DMS53 (cell line): ENCODE measurements at regions not wholly inside any gene's neighbourhood (a gene's known extent, or its start where the extent isn't known, plus 50 kb on each side); places are given as distances from the start of the nearest gene placed in this dataset.

Experiments
- DNase-seq: peaks from one replicate; lab custom pipeline; 2025; lab: John Stamatoyannopoulos, UW

DNA sequence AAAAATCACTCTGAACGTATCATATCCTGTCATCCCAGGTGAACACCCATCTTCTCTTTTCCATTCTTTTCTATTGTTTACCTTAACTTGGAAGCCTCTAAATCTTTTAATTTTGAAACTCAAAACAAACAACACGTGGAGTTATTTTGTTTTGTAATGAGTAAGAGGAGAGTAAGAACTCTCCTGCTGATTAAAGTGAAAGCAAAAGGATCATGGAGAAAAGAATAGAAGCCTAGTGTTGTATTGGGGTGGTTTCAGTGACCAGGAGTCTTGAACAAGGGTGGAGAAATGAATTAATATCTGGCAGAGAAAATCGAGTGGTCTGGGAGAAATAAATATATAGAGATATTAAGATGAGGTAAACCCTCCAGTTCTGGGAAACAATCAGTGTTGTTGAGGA is 237.4 kb upstream of the UGT8 start:
- DNase-seq = no peak

DNA sequence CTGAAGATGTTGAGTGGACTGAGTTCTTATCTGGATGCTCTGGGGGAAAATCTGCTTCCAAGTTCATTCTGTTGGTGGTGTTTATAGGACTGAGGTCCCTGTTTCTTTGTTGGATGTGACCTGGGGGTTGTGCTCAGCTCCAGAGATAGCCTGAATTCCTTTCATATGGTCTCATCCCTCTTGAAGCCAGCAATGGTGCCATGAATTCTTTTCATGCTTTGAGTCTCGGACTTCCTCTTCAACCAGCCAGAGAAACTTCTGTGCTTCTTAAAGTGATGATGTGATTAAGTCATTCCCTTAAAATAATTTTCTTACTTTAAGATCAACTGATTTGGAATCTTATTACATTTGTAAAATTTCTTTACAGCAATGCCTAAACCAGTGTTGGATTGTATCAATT is 233.8 kb upstream of the UGT8 start:
- no peak for DNase-seq

DNA sequence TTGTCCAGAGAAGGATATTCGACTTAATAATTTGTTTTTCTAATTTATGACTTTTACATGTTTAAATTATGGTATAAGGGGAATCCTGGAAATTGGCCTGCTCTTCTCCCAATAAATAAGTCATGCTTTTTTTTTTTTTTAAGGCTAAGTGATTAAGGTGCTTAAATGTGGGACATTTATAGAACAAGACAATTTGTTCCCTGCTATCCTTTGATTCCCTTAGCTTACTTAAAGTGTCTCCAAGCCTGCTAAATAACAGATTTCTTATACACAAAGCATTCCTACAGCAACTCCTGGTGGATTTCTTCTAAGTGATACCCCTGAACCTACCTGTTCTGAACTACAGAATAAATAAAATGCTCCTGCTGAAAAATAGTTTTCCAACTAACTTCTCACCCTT is 233.0 kb upstream of the UGT8 start:
- DNase-seq = no peak

DNA sequence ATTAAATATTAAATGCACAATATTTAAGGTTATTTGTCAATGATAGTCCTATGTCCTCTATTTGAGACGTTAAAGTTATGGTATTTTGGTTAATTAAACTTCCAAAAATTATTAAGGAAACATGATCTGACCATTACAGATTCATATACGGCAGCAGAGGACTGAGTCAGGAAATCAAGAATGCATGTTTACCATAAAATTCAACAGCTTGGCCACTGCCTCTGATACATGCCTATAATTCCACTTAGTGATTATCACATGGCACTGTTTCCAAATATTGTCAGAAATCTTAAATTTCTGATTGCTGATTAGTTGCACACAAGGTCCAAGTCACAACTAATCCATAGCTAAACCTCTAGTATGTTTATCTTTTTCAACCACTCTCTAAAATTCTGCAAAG is 232.2 kb upstream of the UGT8 start:
- DNase-seq = no peak

DNA sequence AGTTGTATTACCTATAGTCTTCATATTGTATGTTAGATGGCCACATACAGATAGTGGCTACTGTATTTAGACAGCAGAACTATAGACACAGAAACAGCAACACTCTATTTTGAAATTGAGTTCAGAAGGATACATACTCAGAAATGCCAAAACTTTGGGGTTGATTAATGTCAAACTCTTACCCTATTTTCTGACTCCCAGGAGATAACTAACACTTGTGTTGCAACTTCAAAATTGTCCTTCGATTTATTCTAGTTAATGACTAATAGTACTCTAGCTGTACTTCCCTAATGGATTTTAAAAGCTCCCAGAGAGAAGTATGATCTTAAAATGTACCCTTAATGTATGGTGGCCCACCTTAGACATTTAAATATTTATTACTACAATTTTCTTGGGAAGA is 229.9 kb upstream of the UGT8 start:
- no peak for DNase-seq

DNA sequence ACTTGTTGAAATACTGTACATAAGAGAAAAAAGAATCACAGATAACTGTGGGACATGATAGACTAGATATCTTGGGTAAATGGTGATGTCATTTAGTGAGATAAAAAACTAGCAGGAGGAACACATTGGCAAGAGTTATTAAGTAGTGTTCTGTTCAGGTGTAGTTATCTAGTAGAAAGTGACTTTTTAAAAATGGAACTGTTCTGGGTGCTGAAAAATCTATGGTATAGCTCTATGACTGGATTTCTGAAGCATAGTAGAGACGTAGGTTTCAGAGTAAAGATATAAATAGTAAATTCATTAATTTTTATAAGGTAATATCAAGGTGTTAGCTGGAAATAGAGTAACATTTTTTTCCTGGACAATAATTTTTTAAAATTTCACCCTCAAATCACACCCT is 225.1 kb upstream of the UGT8 start:
- DNase-seq = no peak

DNA sequence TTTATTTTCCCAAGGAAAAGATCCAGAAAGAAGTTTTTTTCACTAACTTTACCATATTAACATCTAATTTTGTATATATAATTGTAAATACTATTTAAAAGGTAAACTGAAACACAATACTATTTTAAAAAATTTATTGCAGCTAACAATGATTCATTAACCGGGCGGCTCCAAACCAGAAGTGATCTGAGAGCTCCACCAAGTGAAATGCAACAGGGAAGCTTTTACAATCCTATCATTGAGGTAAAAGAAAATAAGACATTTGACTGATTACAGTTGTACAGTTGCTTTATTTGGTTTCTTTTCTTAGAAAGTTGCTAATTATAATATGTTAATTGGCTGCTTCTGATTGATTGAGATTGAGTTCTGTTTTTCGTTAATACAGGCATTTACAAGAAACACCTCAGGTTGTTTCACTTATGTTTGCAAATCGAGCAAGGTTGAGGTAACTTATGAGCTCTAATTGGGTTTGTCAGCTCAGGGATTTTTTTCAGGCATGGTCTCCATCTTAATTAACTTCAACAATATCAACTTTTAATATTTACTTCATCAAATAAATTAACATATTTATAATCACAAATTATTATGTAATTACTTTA is 220.2 kb upstream of the UGT8 start:
- peak; percentile 54 for DNase-seq

DNA sequence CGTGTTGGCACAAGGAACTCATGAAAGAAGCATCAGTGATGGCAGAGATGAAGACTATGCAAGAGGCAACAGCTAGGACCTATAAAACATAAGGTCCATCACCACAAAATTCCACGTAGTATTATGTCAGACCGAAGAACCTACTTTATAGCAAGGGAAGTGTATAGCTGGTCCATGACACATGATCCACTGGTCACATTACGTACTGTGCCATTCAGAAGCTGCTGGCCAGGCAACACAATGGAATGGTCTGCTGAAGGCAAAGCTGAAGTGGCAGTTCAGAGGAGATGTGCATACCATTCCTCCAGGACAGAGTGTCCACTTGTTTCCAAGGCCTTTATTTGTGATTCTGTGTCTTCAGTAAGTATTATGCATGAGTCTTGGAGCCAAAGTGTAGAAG is 215.5 kb upstream of the UGT8 start:
- DNase-seq = no peak

DNA sequence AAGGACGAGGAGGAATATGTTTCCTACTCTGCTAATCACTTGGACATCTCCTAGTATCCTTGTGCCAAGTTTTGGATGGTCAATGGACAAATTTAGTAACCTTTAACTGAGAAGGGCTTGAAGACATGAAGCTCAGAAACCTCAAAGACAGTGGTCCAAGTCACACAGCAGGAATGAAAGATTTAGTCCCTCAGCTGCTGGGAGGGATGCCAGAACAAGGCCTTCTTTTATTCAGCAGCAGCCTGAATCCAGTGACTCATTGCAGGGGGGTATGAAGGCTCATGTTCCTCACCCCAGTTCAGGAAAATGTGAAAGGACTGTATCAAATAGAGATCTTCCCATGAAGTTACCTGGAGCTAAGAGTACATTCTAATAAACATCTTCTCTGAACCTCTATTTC is 214.9 kb upstream of the UGT8 start:
- no peak for DNase-seq

DNA sequence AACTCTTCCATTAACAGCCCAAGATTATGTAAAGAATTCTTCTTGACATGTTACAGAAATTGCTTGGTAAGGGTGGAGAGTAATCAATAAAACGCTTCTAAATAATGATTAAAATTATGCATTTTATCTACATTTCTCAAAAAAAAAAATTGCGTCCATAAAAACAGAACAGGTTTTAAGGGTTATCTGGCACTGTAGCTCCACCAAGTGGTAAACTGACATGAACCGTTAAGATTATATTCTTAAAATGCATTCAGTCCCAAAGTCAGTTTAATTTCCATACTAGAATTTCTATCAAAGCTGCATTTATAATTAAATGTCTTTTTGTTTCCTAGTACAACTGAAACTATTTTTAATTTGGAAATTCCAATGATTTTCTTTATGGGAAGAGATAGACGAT is 214.0 kb upstream of the UGT8 start:
- DNase-seq = peak; percentile 69

DNA sequence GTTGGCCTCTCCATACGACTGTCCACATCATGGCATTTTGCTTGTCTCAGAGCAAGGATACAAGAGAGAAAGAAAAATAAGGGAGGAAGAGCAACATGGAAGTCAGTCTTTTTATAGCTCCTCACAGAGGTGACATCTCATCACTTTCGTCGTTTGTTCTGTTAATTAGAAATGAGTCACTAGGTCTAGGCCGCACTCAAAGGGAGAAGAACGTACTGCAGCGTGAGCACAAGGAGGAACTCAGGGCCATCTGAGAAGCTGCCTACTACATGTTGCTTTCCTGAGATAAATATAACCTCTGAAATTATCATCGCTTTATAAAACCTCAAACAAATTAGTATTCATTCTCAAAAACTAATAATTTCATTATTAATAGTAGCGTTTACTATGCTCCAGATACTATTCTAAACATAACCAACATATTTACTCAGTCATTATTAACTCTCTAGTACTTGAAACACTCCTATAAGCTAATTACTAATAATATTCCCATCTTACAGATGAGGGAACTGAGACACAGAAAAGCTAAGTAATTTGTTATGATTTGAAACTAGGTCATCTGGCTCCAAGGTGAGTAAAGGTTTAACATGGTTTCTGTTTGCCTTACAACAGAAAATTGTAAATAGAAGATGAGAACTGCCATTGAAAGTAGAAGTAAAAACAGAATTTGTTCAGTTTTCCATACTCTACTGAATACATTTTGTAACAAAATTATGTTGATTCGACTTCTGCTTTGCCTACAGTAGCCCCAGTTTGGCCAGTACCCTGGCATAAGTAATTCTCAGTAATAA is 213.2 kb upstream of the UGT8 start:
- no peak for DNase-seq

DNA sequence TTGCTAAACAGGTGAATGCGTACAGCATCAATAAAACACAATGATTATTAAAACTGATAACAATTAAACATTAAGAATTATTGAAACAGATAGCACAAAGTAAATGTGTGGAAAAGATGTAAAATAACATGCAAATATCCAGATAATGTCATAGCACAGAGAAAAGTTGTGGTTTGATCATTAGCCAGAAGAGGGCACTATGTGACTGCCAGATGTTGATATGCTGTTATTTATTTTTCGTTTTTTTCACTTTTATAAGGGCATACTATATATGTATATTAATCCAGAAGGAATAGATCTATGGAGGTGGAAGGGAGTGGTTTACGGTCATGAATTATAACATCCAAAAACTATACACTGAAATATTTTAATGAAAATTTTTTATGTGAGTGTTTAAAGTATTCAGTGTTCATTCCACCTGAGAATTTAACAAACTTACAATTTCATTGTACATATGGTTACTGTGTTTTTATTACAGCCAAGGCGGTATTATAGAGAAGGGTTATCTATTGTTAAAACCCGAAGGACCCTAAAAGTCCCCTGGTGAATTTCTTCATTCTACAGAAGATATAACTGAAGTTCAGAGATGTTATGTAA is 211.9 kb upstream of the UGT8 start:
- DNase-seq = peak; percentile 53

DNA sequence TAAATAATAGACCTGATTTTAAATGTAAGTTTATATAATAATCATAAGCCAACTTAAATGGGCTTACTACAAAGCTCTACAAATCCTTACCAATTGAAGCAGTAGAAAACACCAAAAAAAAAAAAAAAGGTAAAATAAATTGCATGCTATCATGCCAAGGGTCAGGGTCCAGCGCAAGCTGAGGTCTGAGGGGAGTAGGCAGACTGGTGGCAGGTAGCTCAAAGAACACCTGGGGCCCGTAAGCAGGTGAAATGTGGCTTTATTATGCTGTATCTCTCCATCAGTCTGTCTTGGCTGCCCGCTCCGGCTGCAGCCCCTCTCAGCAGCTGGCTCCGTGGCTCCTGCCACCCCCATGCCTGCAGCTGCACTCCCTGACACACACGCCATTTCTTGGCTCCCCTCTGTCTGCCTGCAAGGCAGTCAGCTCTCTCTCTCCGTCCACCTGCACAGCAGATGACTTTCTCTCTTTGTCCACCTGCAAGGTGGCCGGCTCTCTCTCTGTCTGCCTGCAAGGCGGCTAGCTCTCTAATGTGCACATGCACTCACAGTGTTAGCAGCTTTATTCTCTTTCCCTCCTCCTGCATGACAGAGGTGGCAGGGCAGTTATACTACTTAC is 209.4 kb upstream of the UGT8 start:
- DNase-seq = no peak

DNA sequence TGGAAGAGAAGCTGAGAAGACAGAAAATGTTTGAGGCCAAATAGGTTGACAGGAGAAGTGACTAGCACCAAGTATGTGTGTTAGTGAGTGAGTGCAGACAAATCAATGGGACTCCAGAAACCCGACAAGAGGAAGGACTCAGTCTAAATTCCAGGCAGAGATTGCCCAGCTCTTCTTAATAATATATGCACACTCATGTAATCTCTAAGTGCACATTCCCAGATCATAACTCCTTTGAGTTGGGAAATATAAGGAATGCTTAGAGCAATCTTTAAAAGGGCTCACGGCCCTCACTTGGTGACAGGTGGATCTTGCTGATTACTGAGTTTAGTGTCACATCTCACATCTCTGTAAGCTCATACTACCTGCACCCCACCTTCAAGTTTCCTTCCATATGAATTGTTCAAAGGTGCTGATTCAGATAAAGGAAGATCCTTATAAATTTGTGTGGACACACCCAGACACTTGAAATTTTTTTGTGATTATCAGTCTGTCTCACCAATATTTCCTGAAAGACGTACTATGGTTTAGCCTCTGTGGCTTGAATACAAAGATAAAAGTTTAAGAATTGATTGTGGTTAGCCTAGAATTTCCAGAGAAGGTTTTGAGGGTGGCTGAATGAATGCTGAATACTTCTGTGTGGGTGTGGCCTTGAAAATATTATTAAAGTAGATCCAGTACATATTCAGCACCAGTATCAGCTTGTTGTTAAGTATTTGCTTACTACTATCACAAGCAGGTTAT is 205.1 kb upstream of the UGT8 start:
- DNase-seq = no peak

DNA sequence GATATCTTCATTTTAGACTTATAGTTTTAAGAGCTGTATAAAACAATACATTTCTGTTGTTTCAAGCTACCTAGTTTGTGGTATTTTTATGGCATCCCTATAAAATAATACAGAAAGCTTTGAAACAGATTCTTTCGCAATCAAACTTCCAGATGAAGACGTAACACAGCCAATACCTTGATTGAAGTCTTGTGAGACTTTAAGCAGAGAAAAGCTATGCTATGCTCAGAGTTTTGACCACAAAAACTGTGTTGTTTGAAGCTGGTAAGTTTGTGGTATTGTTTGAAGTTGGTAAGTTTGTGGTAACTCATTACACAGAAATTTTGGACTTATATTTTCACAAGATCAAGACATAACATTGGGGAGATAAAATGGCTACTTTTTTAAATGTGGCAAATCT is 201.8 kb upstream of the UGT8 start:
- DNase-seq = no peak

DNA sequence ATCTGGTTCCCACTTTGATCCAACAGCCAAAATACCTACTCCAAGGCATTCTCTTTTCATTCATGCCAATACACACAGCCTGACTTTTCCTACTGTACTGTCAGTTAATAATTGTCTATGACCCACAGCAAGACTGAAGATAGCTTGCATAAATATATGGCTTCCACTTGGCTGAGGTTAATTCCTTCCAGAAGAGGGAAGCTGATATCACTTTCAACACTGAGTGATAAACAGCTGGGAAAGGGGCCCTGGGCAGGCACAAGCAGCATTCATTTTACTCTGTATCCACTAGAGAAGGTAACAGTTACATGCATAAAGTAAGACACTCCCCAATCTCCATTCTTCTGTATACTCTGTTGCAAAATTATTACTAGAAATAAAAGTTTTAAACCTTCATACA is 200.2 kb upstream of the UGT8 start:
- DNase-seq = no peak

DNA sequence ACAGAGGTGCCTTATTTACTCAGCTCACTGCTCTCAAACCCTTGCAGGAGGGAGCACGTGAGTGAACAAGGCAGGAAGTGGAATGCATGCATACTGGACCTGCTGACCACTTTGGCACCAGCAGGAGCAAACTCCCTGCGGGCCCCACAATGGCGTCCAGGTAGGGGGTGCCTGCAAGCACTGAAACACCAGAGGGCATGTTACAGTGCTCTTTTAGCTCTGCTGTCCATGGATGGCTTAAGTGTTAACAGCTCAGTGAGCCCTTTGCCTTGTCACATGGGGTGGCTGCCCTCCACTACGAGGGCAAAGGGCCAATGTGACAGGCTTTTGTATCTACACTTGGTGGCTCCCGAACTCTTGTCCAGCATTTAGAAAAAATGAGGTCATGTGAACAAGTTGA is 199.5 kb upstream of the UGT8 start:
- no peak for DNase-seq

DNA sequence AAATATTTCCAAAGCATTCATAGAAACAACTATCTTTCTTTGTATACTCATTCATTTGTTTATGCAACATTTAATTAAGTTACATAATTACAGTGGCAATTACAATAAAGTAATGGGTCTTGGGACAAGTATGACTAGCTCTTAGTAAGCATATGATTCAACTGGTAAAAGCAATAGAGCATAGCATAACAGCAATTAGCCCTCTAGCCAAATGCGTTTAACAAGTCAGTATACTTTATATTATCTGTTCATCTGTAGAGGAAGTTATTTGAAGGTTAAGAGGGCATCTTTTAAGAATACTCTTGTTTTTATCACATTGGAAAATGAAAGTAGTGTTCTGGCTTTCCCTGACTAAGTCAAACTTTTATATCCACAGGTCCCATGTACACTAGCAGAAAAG is 198.1 kb upstream of the UGT8 start:
- no peak for DNase-seq

DNA sequence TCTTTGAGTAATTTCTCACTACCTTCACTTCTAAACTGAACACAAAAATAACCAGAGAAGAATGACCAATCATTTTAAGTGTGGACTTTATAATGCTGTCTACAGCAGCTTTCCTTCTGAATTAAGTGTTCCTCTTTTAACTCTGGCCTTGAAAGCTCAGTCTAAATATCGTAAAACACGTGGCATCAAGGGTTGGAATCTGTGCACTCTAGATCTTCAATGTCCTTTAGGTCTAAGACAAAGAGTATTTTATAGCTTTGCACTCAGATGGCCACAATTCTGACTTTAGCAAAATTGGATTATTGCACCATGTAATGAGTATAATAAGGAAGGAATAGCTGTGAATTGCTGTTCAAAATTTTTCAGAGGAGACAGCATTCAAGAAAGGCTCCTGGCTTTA is 197.1 kb upstream of the UGT8 start:
- no peak for DNase-seq

DNA sequence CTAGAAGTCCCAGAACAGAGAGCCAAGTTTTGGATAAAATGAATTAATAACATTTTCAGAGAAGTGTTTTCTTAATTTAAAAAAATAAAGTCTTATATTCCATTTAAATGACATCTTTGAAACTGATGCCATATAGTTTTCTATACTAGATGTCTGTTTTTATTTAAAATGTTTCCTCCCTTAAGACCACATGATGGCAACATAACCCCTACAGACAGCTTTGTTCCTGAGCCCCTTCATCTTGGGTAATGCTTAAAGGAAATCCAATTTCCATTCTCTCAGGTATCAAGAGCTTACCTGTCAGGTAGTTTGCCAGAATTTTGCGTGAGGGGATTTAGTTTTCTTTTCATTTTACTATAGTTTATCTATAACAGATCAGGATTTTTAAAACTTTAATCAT is 181.4 kb upstream of the UGT8 start:
- DNase-seq = peak; percentile 62

DNA sequence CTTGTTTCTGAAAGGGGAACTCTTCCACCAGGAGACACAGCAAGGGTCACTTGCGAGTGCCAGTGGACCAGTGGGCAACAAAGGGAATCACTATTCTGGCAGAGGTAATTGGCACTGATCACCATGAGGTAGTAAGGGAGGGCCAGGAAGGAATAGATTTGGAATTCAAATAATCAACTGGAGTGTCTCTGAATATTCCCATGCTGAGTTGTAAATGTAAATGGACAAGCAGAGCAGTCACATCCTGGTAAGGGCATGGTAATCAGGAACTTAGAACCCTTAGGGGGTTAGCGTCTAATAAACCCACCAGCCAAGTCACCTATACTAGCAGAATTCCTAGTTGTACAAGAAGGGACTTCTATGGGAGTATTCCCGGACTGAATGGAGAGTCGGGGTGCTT is 178.5 kb upstream of the UGT8 start:
- DNase-seq = no peak

DNA sequence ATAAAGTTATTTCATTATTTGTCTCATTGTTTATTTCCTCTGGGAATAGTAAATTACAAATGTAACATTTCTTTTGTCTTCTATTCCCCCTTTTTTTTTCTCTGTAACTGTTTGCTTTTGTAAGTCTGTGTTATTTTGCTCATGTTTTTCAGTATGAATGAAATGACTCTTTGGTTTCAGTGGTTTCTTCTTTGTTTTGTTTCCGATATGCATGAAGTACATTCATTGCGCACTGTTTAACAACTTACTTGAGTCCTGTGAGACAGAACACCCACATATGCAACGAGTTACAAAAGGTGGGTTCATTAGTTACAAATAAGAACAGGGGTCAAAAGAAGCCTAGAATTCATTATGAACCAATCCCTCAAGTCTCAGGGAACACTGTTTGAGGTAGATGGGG is 175.0 kb upstream of the UGT8 start:
- DNase-seq = no peak

DNA sequence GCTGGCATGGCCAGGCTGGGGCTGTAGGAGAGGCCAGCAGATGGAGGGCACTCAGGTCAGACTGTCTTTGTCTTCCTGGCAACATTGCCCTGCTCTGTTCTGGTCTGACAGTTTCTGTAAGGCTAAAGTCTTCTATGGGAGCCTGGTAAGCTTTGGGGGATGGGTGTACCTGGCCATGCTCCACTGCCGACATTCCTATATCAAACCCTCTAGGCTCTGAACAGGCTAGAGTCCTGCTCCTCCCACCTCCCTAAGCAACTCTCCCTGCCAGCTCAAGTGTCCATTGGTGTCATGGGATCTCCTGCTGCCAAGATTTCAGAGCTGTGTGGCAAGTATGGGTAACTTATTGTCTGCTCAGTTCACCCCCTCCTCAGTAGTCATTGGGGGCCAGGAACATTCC is 163.5 kb upstream of the UGT8 start:
- DNase-seq = no peak
